ENCODE measurements at regions not wholly inside any gene's neighbourhood (a gene's known extent, or its start where the extent isn't known, plus 50 kb on each side); places are given as distances from the start of the nearest gene placed in this dataset.

GRCh38 chr6:25016014-25016720, 80.4 kb upstream of the RIPOR2 start (continued):
- TF ChIP-seq POU5F1 (IDR thresholded peaks at IDR 0.05; ENCODE audit: low read depth, low read length) (no peak), NRF1 (IDR thresholded peaks at IDR 0.05; ENCODE audit: low read depth, low read length) (no peak), BACH1 (IDR thresholded peaks at IDR 0.05; ENCODE audit: low read length) (no peak), JUND (IDR thresholded peaks at IDR 0.05; ENCODE audit: low read length) (no peak), RXRA (IDR thresholded peaks at IDR 0.05; ENCODE audit: insufficient read depth, low read depth, low read length) (no peak)

Measured in H1 (cell line).